ENCODE measurements at regions not wholly inside any gene's neighbourhood (a gene's known extent, or its start where the extent isn't known, plus 50 kb on each side); places are given as distances from the start of the nearest gene placed in this dataset.
A peak's percentile ranks its signal among the peaks of the same experiment; 100 is the strongest.

- Mint-ChIP-seq H3K4me1 (ENCODE audit: low read depth) (peaks cover 4% of the 10 kb centered on the region), H3K36me3 (ENCODE audit: low read depth) (peaks cover 3% of the 10 kb centered on the region), H3K27me3 (ENCODE audit: low read depth) (no peaks in the 10 kb centered on the region), H3K4me3 (no peak overlapping the region), H3K9me3 (no peaks in the 10 kb centered on the region), H3K27ac (no peak overlapping the region)
These were observed 200.5 kb upstream of the ARG1 start for GRCh38 chr6:131372535-131372934.

- Mint-ChIP-seq H3K27me3 (ENCODE audit: low read depth) (no peaks in the 10 kb centered on the region), H3K4me3 (no peak overlapping the region), H3K36me3 (ENCODE audit: low read depth) (peaks cover 8% of the 10 kb centered on the region), H3K9me3 (no peaks in the 10 kb centered on the region), H3K4me1 (ENCODE audit: low read depth) (no peaks in the 10 kb centered on the region), H3K27ac (no peak overlapping the region)
These were observed 195.8 kb upstream of the ARG1 start for GRCh38 chr6:131377112-131377705.

- Mint-ChIP-seq H3K4me1 (ENCODE audit: low read depth) (no peaks in the 10 kb centered on the region), H3K4me3 (no peak overlapping the region), H3K36me3 (ENCODE audit: low read depth) (peaks cover 7% of the 10 kb centered on the region), H3K27me3 (ENCODE audit: low read depth) (no peaks in the 10 kb centered on the region), H3K27ac (peak overlapping the region; percentile 42), H3K9me3 (no peaks in the 10 kb centered on the region)
These were observed 194.2 kb upstream of the ARG1 start for GRCh38 chr6:131378874-131379273.

- H3K36me3 Mint-ChIP-seq (ENCODE audit: low read depth): peaks cover 7% of the 10 kb centered on the region
- no peaks in the 10 kb centered on the region for H3K27me3 Mint-ChIP-seq (ENCODE audit: low read depth)
- no peaks in the 10 kb centered on the region for H3K4me1 Mint-ChIP-seq (ENCODE audit: low read depth)
- H3K4me3 Mint-ChIP-seq: no peak overlapping the region
- H3K9me3 Mint-ChIP-seq: no peaks in the 10 kb centered on the region
- no peak overlapping the region for H3K27ac Mint-ChIP-seq
These were observed 193.1 kb upstream of the ARG1 start for GRCh38 chr6:131379948-131380347.

GRCh38 chr6:131381052-131381708 is 191.8 kb upstream of the ARG1 start:
- peaks cover 10% of the 10 kb centered on the region for H3K36me3 Mint-ChIP-seq (ENCODE audit: low read depth)
- no peaks in the 10 kb centered on the region for H3K4me1 Mint-ChIP-seq (ENCODE audit: low read depth)

GRCh38 chr6:131381709-131382093 is 191.3 kb upstream of the ARG1 start:
- no peak overlapping the region for H3K27ac Mint-ChIP-seq
- H3K27me3 Mint-ChIP-seq (ENCODE audit: low read depth): no peaks in the 10 kb centered on the region
- no peaks in the 10 kb centered on the region for H3K9me3 Mint-ChIP-seq
- H3K36me3 Mint-ChIP-seq (ENCODE audit: low read depth): peaks cover 10% of the 10 kb centered on the region
- H3K4me1 Mint-ChIP-seq (ENCODE audit: low read depth): no peaks in the 10 kb centered on the region
- H3K4me3 Mint-ChIP-seq: no peak overlapping the region

More at GRCh38 chr6:131381052-131381708, 191.8 kb upstream of the ARG1 start:
- Mint-ChIP-seq H3K27me3 (ENCODE audit: low read depth) (no peaks in the 10 kb centered on the region), H3K27ac (no peak overlapping the region), H3K4me3 (no peak overlapping the region), H3K9me3 (no peaks in the 10 kb centered on the region)

- Mint-ChIP-seq H3K9me3 (no peaks in the 10 kb centered on the region), H3K27me3 (ENCODE audit: low read depth) (no peaks in the 10 kb centered on the region), H3K4me3 (no peak overlapping the region), H3K4me1 (ENCODE audit: low read depth) (no peaks in the 10 kb centered on the region), H3K36me3 (ENCODE audit: low read depth) (peaks cover 7% of the 10 kb centered on the region), H3K27ac (no peak overlapping the region)
These were observed 190.4 kb upstream of the ARG1 start for GRCh38 chr6:131382631-131383030.

GRCh38 chr6:131383421-131384411 is 189.3 kb upstream of the ARG1 start:
- no peaks in the 10 kb centered on the region for H3K27me3 Mint-ChIP-seq (ENCODE audit: low read depth)
- no peaks in the 10 kb centered on the region for H3K4me1 Mint-ChIP-seq (ENCODE audit: low read depth)
- no peaks in the 10 kb centered on the region for H3K9me3 Mint-ChIP-seq
- H3K36me3 Mint-ChIP-seq (ENCODE audit: low read depth): peaks cover 6% of the 10 kb centered on the region
- no peak overlapping the region for H3K4me3 Mint-ChIP-seq
- no peak overlapping the region for H3K27ac Mint-ChIP-seq

GRCh38 chr6:131387562-131388447 is 185.2 kb upstream of the ARG1 start:
- Mint-ChIP-seq H3K4me1 (ENCODE audit: low read depth) (peaks cover 2% of the 10 kb centered on the region), H3K27ac (no peak overlapping the region), H3K36me3 (ENCODE audit: low read depth) (peaks cover 10% of the 10 kb centered on the region), H3K9me3 (no peaks in the 10 kb centered on the region), H3K4me3 (no peak overlapping the region), H3K27me3 (ENCODE audit: low read depth) (no peaks in the 10 kb centered on the region)

- peaks cover 4% of the 10 kb centered on the region for H3K4me1 Mint-ChIP-seq (ENCODE audit: low read depth)
- no peak overlapping the region for H3K4me3 Mint-ChIP-seq
- peaks cover 6% of the 10 kb centered on the region for H3K9me3 Mint-ChIP-seq
- no peaks in the 10 kb centered on the region for H3K27me3 Mint-ChIP-seq (ENCODE audit: low read depth)
- H3K36me3 Mint-ChIP-seq (ENCODE audit: low read depth): peaks cover 15% of the 10 kb centered on the region
- no peak overlapping the region for H3K27ac Mint-ChIP-seq
These were observed 182.7 kb upstream of the ARG1 start for GRCh38 chr6:131390322-131390721.

- Mint-ChIP-seq H3K36me3 (ENCODE audit: low read depth) (peaks cover 15% of the 10 kb centered on the region), H3K27me3 (ENCODE audit: low read depth) (no peaks in the 10 kb centered on the region), H3K4me1 (ENCODE audit: low read depth) (peaks cover 4% of the 10 kb centered on the region), H3K27ac (no peak overlapping the region), H3K9me3 (peaks cover 8% of the 10 kb centered on the region), H3K4me3 (no peak overlapping the region)
These were observed 181.9 kb upstream of the ARG1 start for GRCh38 chr6:131391116-131391515.

GRCh38 chr6:131393433-131393832 is 179.6 kb upstream of the ARG1 start:
- H3K36me3 Mint-ChIP-seq (ENCODE audit: low read depth): peaks cover 15% of the 10 kb centered on the region
- peaks cover 4% of the 10 kb centered on the region for H3K4me1 Mint-ChIP-seq (ENCODE audit: low read depth)
- H3K27ac Mint-ChIP-seq: no peak overlapping the region
- no peaks in the 10 kb centered on the region for H3K27me3 Mint-ChIP-seq (ENCODE audit: low read depth)
- peaks cover 8% of the 10 kb centered on the region for H3K9me3 Mint-ChIP-seq
- no peak overlapping the region for H3K4me3 Mint-ChIP-seq

GRCh38 chr6:131394768-131395432 is 178.1 kb upstream of the ARG1 start:
- peaks cover 8% of the 10 kb centered on the region for H3K9me3 Mint-ChIP-seq
- H3K27ac Mint-ChIP-seq: no peak overlapping the region
- H3K4me1 Mint-ChIP-seq (ENCODE audit: low read depth): peaks cover 2% of the 10 kb centered on the region
- H3K27me3 Mint-ChIP-seq (ENCODE audit: low read depth): no peaks in the 10 kb centered on the region
- peaks cover 17% of the 10 kb centered on the region for H3K36me3 Mint-ChIP-seq (ENCODE audit: low read depth)
- H3K4me3 Mint-ChIP-seq: no peak overlapping the region

Data from T-helper 1 cell treated with Interleukin-12 subunit alpha and Interleukin-12 subunit beta and Interleukin-4 antibody, amounts not matched to agents 30 μg/mL and 1 μg/mL, for 36 hours (primary cell).